T-helper 17 cell (primary cell): ENCODE measurements at regions not wholly inside any gene's neighbourhood (a gene's known extent, or its start where the extent isn't known, plus 50 kb on each side); places are given as distances from the start of the nearest gene placed in this dataset.
"Not testable (repeated sequence)": the region's sequence is repeated elsewhere in the genome, so short reads cannot be mapped to it uniquely, and the experiment has no call there.

ENCODE experiments used
- ATAC-seq: fragments of 150-1000 bp; cut with Tn5 transposase; 2 replicates; pipeline ENCODE4 v1.10.0; 2021; ENCODE audit warnings: mild to moderate bottlenecking, moderate library complexity
- DNase-seq, 3 donors: peaks; one replicate each; pipeline versions ENCODE4 v3.0.0 to v3.0.0-alpha.2; 2020 to 2021
- H3K9me3 ChIP-seq: one replicate; pipeline ENCODE4 v1.7.0; 2013; ENCODE audit warnings: low read length, mild to moderate bottlenecking; ENCODE audit not compliant: control insufficient read depth, poor library complexity, severe bottlenecking
- H3K27ac Mint-ChIP-seq: one replicate; pipeline ENCODE4 v1.8.0; 2022; ENCODE audit warnings: mild to moderate bottlenecking, moderate library complexity, mixed read lengths
- H3K27me3 Mint-ChIP-seq: one replicate; pipeline ENCODE4 v1.8.0; 2022; ENCODE audit warnings: mixed read lengths
- H3K36me3 Mint-ChIP-seq: one replicate; pipeline ENCODE4 v1.8.0; 2022; ENCODE audit warnings: low read depth, mixed read lengths
- H3K4me1 Mint-ChIP-seq: one replicate; pipeline ENCODE4 v1.8.0; 2022; ENCODE audit warnings: mild to moderate bottlenecking, mixed read lengths
- H3K4me3 Mint-ChIP-seq: one replicate; pipeline ENCODE4 v1.8.0; 2022; ENCODE audit warnings: mild to moderate bottlenecking, moderate library complexity, mixed read lengths

DNA sequence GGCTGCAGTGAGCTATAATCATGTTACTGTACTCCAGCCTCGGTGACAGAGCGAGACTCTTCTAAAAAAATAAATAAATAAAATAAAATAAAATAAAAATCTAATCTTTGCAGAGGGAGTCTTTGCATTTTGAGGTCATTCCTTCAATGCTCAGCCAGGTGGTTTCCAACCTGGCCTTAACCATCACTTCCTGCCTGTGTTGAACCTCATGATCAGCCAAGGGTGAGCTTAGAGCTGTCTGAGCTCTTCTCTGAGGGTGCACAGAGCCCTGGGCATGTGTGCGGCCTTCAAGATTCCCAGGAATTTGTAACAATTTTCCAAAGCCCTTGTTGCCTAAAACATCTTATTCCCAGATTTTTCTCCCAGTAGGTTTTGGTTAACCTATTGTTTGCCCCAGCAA is 94.3 kb downstream of the KCNJ12 start:
- H3K9me3 ChIP-seq, H3K4me3 Mint-ChIP-seq, DNase-seq, H3K36me3 Mint-ChIP-seq, H3K4me1 Mint-ChIP-seq, ATAC-seq, H3K27ac Mint-ChIP-seq: not testable (repeated sequence)
- H3K27me3 Mint-ChIP-seq, result peaks cover 33% of the 10 kb centered on the region

DNA sequence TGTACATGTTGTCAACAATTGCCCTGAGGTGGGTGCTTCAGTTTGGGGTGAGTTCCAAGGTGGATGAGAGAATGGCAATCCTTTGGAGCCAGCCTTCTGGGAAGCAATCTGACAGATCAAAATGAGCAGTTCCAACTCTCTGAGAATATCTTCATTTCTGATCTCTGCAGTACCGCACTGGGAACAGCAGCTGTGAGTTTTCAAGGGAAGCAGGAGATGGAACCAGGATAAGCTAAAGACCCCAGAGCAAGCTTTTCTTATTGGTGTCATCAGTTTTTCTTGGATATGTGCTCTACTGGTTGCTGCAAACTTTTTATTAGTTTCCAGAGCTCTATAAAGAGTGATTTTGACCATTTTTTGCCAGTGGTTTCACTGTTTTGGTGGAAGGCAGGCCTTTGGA is 94.7 kb downstream of the KCNJ12 start:
- H3K36me3 Mint-ChIP-seq, result no peaks in the 10 kb centered on the region
- H3K4me3 Mint-ChIP-seq, result no peak overlapping the region

DNA sequence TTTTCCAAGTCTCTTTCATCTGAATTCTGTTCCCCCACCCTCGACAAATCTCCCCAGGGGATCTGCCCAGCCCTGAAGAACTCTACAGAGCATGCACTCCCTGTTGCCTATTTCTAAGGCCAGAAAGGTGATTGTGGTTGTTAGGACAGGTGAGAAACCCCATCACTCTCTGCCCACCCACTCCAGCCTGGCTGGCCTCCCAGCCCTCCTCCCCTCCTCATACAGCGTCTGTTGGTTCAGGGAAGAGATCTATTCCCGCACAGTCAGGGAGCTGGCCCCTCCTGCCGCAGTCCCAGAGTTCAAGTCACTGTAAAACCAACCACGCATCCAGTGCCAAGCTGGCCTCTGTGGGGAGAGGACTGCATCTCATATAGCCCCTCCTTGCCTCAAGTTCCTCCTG is 98.7 kb downstream of the KCNJ12 start:
- H3K27ac Mint-ChIP-seq, result no peak overlapping the region
- ATAC-seq (no peak), DNase-seq (no peak)
- no peaks in the 10 kb centered on the region for H3K9me3 ChIP-seq
- H3K4me3 Mint-ChIP-seq, result no peak overlapping the region
- no peaks in the 10 kb centered on the region for H3K4me1 Mint-ChIP-seq
- H3K27me3 Mint-ChIP-seq, result peaks cover 41% of the 10 kb centered on the region
- H3K36me3 Mint-ChIP-seq, result peaks cover 4% of the 10 kb centered on the region

More for the DNA sequence above, 94.7 kb downstream of the KCNJ12 start:
- no peak overlapping the region for H3K27ac Mint-ChIP-seq
- DNase-seq (no peak), ATAC-seq (no peak)
- H3K27me3 Mint-ChIP-seq, result peaks cover 38% of the 10 kb centered on the region
- H3K4me1 Mint-ChIP-seq, result no peaks in the 10 kb centered on the region
- H3K9me3 ChIP-seq, result no peaks in the 10 kb centered on the region

DNA sequence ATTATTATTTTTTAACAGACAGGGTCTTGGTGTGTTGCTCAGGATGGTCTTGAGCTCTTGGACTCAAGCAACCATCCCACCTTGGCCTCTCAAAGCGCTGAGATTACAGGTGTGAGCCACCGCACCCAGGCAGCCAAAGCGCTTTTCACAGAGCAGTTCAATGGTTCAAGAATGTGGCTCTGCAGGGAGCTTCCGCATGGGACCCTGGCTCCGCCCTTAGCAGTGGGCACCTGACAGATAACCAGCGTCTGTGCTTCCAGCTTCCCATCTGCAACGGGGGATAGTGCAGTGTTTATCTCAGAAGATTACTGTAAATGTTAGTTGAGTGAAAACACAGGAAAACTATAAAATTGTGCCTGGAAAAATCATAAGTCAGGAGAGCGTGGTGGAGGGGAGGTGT is 99.4 kb downstream of the KCNJ12 start:
- H3K36me3 Mint-ChIP-seq, result peaks cover 4% of the 10 kb centered on the region
- DNase-seq, result no peak

DNA sequence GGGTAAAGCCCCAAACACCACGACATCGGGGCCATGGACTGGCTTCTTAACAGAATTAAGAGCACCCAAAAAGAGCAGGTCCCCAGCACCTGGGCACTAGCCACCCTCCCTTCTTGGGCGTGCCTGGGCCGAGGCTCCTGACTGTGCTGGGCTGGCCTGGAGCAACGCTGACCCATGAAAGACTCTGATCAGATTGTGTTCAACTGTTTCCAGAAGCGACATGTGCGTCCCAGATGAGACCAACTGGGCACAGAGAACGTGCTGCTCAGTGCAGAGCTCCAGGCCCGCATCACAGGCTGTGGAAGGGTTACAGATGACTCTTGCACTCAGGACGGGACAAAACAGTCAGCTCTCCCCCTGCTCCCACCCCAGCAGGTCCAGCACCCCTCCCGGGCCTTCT is 100.7 kb downstream of the KCNJ12 start:
- H3K4me1 Mint-ChIP-seq, result no peaks in the 10 kb centered on the region
- H3K4me3 Mint-ChIP-seq, result no peak overlapping the region
- DNase-seq (no peak), ATAC-seq (no peak)
- H3K27me3 Mint-ChIP-seq, result peaks cover 54% of the 10 kb centered on the region
- no peaks in the 10 kb centered on the region for H3K9me3 ChIP-seq
- H3K27ac Mint-ChIP-seq, result no peak overlapping the region
- peaks cover 4% of the 10 kb centered on the region for H3K36me3 Mint-ChIP-seq

More for the DNA sequence above, 99.4 kb downstream of the KCNJ12 start:
- Mint-ChIP-seq H3K27ac (no peak overlapping the region), H3K4me3 (no peak overlapping the region), H3K27me3 (peaks cover 48% of the 10 kb centered on the region), H3K4me1 (no peaks in the 10 kb centered on the region)
- no peak for ATAC-seq
- H3K9me3 ChIP-seq, result no peaks in the 10 kb centered on the region

DNA sequence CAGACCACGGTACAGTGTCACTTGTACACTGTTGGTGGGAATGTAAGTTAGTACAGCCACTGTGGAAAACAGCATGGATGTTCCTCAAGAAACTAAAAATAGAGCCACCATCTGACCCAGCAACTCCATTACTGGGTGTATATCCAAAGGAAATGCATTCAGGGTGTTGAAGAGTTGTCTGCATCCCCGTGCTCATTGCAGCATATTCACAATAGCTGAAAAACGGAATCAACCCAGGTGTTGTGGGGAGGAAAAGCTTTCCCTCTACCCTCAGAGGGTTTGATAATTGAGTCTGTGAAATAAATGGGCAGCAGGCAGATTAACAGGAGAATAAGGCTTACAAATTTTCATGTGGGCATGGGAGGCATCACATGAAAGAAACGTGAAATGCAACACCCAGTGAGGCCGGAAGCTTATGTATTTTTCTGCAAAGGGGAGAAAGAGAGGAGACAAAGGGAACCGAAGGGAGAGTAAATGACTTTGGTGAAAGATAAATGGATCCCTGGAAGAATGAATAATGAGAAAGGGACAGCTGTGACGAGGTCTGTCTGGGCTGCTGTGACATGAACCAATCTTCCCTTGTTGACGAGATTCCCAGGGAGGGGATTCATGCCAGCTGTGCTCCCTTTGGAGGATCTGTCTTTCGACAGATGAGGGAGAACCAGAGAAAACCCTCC is 106.2 kb downstream of the KCNJ12 start:
- ATAC-seq (no peak), DNase-seq (no peak)
- H3K9me3 ChIP-seq, result no peaks in the 10 kb centered on the region
- Mint-ChIP-seq H3K4me1 (no peaks in the 10 kb centered on the region), H3K27ac (no peak overlapping the region), H3K27me3 (peaks cover 71% of the 10 kb centered on the region), H3K4me3 (no peak overlapping the region), H3K36me3 (peaks cover 2% of the 10 kb centered on the region)

DNA sequence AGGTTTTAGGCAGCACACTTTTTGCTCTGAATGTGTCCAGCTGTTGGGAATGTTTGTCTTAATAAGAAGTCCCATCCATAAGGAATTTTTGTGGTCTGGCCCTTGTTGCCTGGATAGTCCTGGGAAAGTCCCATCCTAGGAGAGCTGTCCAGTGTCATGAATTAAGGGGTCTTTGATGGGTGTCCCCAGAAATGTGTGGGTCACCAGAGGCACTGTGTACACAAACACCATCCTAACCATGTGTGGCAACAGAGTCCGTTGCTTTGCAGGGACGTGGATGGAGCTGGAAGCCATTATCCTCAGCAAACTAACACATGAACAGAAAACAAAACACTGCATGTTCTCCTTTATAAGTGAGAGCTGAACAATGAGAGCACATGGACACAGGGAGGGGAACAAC is 111.9 kb downstream of the KCNJ12 start:
- DNase-seq, H3K27ac Mint-ChIP-seq, H3K9me3 ChIP-seq, H3K4me3 Mint-ChIP-seq, H3K36me3 Mint-ChIP-seq, H3K4me1 Mint-ChIP-seq, ATAC-seq: not testable (repeated sequence)
- peaks cover 58% of the 10 kb centered on the region for H3K27me3 Mint-ChIP-seq

DNA sequence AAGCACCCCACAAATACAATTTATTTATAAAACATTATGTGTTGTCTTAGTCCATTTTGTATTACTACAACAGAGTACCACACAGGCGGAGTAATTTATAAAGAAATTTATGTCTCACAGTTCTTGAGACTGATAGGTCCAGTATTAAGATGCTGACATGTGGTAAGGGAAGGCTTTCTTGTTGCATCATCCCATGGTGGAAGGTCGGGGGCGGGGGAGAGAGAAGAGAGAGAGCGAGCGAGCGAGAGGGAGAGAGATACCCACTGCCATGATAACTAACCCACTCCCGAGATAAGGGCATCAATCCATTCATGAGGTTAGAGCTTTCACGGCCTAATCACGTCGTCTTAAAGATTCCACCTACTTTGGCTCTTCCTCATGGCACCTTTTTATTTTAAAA is 117.8 kb downstream of the KCNJ12 start:
- peaks cover 35% of the 10 kb centered on the region for H3K27me3 Mint-ChIP-seq
- no peak for ATAC-seq

DNA sequence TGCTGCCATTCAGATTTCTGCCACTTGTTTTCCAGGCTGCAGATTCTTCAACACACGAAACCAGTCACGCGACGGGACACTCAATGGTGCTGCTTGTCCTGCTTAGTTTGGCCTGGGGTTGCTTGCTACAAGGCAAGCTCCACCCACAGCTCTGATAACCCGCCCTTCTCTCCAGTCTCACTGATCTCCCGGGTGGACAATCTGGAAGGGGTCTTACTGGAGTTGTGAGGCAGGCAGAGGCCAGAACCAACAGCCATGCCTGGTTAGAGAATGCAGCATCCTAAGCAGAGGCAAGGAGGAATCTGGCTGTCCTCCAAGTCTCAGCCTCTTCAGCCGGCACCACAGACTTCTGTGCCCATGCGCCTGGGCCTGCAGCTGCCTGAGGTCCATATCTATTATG is 119.1 kb downstream of the KCNJ12 start:
- no peaks in the 10 kb centered on the region for H3K4me1 Mint-ChIP-seq
- H3K27me3 Mint-ChIP-seq, result peaks cover 40% of the 10 kb centered on the region
- no peaks in the 10 kb centered on the region for H3K36me3 Mint-ChIP-seq
- DNase-seq, result no peak
- ATAC-seq, result no peak
- no peak overlapping the region for H3K4me3 Mint-ChIP-seq
- H3K27ac Mint-ChIP-seq, result no peak overlapping the region
- no peaks in the 10 kb centered on the region for H3K9me3 ChIP-seq

More for the DNA sequence above, 117.8 kb downstream of the KCNJ12 start:
- Mint-ChIP-seq H3K36me3 (no peaks in the 10 kb centered on the region), H3K4me3 (no peak overlapping the region), H3K4me1 (no peaks in the 10 kb centered on the region), H3K27ac (no peak overlapping the region)
- H3K9me3 ChIP-seq, result no peaks in the 10 kb centered on the region
- DNase-seq, result no peak

DNA sequence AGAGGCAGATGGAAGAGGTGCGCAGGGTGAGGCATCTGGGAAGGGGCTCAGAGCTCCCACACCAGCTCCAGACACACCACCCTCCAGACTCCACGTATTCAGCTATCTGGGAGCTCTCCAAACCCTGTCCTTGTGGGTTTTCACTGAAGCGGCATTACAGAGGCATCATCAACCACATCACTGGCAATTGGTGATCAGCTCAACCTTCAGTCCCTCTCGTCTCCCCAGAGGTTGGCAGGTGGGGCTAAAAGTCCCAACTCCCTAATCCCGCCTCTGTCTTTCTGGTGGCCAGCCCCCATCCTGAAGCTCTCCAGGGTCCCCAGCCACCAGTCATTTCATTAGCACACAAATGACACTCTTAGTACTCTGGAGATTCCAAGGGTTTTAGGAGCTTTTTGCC is 123.9 kb downstream of the KCNJ12 start:
- no peaks in the 10 kb centered on the region for H3K9me3 ChIP-seq
- DNase-seq (no peak), ATAC-seq (no peak)
- Mint-ChIP-seq H3K36me3 (no peaks in the 10 kb centered on the region), H3K4me3 (no peak overlapping the region), H3K4me1 (no peaks in the 10 kb centered on the region), H3K27me3 (peaks cover 41% of the 10 kb centered on the region), H3K27ac (no peak overlapping the region)

DNA sequence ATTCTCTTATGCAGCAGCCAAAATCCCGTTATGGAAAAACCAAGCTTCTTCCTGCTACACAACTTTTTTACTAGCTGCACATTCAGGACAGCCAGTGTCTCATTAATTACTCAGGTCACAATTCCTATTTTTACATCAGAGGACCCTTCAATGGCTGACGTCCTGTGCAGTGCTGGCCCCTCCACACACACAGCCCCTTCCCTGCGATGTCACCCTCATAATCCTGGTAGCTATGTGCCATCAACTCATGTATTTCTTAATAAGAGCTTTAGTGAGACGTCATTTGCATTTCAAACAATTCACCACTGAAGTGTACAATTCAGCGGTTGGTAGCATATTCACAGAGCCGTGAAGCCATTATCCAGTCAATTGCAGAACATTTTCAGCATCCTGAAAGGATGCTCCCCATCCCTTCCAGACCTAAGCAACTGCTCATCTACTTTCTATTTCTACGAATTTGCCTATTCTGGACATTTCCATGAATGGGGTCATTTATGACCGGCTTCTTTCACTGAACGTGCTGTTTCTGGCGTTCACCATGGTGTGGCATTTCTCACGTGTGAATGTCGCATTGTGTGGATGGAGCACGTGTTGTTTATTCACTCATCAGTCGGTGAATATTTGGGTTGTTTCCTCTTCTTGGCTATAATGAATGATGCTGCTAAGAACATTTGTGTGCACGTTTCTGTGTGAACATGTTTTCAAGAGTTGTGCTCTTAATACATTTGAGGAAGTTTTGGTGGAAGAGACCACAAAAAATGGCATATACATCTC is 126.0 kb downstream of the KCNJ12 start:
- DNase-seq, H3K36me3 Mint-ChIP-seq, H3K4me1 Mint-ChIP-seq, H3K9me3 ChIP-seq, H3K27ac Mint-ChIP-seq, ATAC-seq, H3K4me3 Mint-ChIP-seq: not testable (repeated sequence)
- H3K27me3 Mint-ChIP-seq, result peaks cover 42% of the 10 kb centered on the region

DNA sequence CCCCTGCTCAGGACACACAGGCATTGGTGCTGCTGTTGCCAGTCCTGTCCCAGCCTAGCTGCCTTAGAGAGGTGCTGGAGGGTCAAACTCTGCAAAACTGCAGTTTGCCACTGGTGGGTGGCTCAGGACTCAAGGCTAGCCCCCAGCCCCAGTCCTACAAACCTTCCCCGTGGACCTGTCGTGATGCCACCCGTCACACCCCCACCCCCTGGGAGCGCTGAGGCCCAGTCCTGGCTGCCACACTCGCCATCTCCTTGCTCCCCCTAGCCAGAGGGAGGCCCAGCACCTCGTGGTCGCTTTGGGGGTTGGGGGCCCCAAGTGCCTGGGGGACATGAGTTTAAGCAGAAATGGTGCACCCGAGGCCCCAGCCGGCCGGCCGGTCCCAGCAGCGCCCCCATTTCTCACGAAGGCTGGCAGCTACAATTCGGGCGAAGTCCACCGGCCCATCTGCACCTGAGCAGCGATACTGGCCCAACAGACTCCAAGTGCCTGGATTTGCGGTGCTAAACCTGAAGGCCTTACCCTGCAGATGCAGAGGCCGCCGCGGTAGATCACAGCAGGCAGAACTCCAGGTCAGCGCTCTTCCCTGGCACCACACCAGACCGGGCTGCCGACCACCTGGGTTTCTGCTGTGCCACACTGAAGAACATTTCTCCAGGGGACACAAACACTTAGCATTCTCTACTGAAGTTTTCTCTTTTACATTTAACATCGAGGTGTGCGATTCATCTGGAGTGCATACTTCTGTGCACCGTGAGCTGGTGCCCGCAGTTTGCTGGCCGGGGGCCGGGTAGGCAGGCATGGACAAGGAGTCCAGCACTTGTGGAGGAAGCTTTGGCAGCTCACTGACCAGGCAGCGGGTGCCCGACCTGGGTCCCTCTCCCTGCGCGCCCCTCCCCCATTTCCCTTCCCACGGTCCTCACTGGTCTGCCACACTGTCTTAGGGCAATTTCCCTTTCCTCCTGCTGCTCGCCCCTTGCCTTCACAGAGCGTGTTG is 130.0 kb downstream of the KCNJ12 start:
- Mint-ChIP-seq H3K36me3 (no peaks in the 10 kb centered on the region), H3K27ac (no peak overlapping the region), H3K4me3 (no peak overlapping the region), H3K4me1 (peaks cover 5% of the 10 kb centered on the region), H3K27me3 (peaks cover 44% of the 10 kb centered on the region)
- DNase-seq (no peak), ATAC-seq (no peak)
- no peaks in the 10 kb centered on the region for H3K9me3 ChIP-seq

DNA sequence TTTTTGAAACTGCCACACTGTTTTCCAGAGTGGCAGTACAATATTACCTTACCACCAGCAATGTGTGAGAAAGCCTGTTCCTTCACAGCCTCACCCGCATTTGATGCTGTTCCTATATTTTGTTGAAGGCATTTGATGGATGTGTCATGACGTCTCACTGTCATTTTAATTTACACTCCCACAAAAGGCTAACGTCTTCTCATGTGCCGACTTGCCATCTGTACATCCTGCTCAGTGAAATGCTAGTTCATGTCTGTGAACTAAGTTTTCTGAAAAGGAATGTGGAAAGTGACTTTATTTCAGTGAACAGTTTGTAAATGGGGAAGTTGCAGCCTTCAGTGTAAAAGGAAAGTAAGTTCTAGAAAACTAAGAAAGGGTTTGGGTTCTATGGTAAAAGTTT is 131.6 kb downstream of the KCNJ12 start:
- Mint-ChIP-seq H3K27me3 (peaks cover 56% of the 10 kb centered on the region), H3K4me1 (peaks cover 14% of the 10 kb centered on the region)
- not testable (repeated sequence) for H3K9me3 ChIP-seq, H3K36me3 Mint-ChIP-seq, ATAC-seq, H3K4me3 Mint-ChIP-seq, H3K27ac Mint-ChIP-seq, DNase-seq
